ENCODE measurements at regions not wholly inside any gene's neighbourhood (a gene's known extent, or its start where the extent isn't known, plus 50 kb on each side); places are given as distances from the start of the nearest gene placed in this dataset.

- DNase-seq, result no peak
- intact Hi-C loops (cut with DNase I), result no loop called here
- Histone ChIP-seq H3K27me3 (no peaks in the 10 kb centered on the region), H3K36me3 (no peaks in the 10 kb centered on the region), H3K4me1 (ENCODE audit: insufficient read depth) (no peaks in the 10 kb centered on the region), H3K9me3 (no peaks in the 10 kb centered on the region), H3K4me3 (no peak overlapping the region), H3K27ac (no peak overlapping the region)
- TF ChIP-seq EP300 (IDR thresholded peaks at IDR 0.05) (no peak), CTCF (IDR thresholded peaks at IDR 0.05) (no peak), POLR2A (IDR thresholded peaks at IDR 0.05) (no peak)
Observed at GRCh38 chr2:147394179-147394790, 450.5 kb upstream of the ACVR2A start.

- H3K9me3 ChIP-seq, result no peaks in the 10 kb centered on the region
- H3K27me3 ChIP-seq, result no peaks in the 10 kb centered on the region
- H3K4me3 ChIP-seq, result no peak overlapping the region
- intact Hi-C loops (cut with DNase I), result no loop called here
- 80 to 83% (median 81%) methylated on average over 3 of the region's 3 CpGs for WGBS, 3 donors
- H3K4me1 ChIP-seq (ENCODE audit: insufficient read depth), result no peaks in the 10 kb centered on the region
- TF ChIP-seq EP300 (IDR thresholded peaks at IDR 0.05), result no peak
- TF ChIP-seq POLR2A (IDR thresholded peaks at IDR 0.05), result no peak
- TF ChIP-seq CTCF (IDR thresholded peaks at IDR 0.05), result no peak
- H3K27ac ChIP-seq, result no peak overlapping the region
- no peak for DNase-seq
- no peaks in the 10 kb centered on the region for H3K36me3 ChIP-seq
Observed at GRCh38 chr2:147392180-147392579, 452.6 kb upstream of the ACVR2A start.

GRCh38 chr2:147390475-147390874 is 454.4 kb upstream of the ACVR2A start:
- H3K27me3 ChIP-seq, result no peaks in the 10 kb centered on the region
- no peak for DNase-seq
- no peaks in the 10 kb centered on the region for H3K36me3 ChIP-seq
- 72 to 81% (median 76%) methylated on average over 3 of the region's 3 CpGs for WGBS, 3 donors
- no peaks in the 10 kb centered on the region for H3K9me3 ChIP-seq
- no peak overlapping the region for H3K27ac ChIP-seq
- intact Hi-C loops (cut with DNase I), result no loop called here
- no peak for TF ChIP-seq POLR2A (IDR thresholded peaks at IDR 0.05)
- no peak for TF ChIP-seq EP300 (IDR thresholded peaks at IDR 0.05)
- TF ChIP-seq CTCF (IDR thresholded peaks at IDR 0.05), result no peak
- no peaks in the 10 kb centered on the region for H3K4me1 ChIP-seq (ENCODE audit: insufficient read depth)
- H3K4me3 ChIP-seq, result no peak overlapping the region

GRCh38 chr2:147389218-147389617 is 455.6 kb upstream of the ACVR2A start:
- Histone ChIP-seq H3K36me3 (no peaks in the 10 kb centered on the region), H3K27me3 (no peaks in the 10 kb centered on the region), H3K4me3 (no peak overlapping the region), H3K4me1 (ENCODE audit: insufficient read depth) (no peaks in the 10 kb centered on the region), H3K27ac (no peak overlapping the region), H3K9me3 (no peaks in the 10 kb centered on the region)
- DNase-seq, result no peak
- intact Hi-C loops (cut with DNase I), result no loop called here
- TF ChIP-seq EP300 (IDR thresholded peaks at IDR 0.05), result no peak
- no peak for TF ChIP-seq CTCF (IDR thresholded peaks at IDR 0.05)
- TF ChIP-seq POLR2A (IDR thresholded peaks at IDR 0.05), result no peak
- 89 to 90% (median 90%) methylated on average over 5 of the region's 5 CpGs for WGBS, 3 donors
